MM.1S (cell line): ENCODE measurements at regions not wholly inside any gene's neighbourhood (a gene's known extent, or its start where the extent isn't known, plus 50 kb on each side); places are given as distances from the start of the nearest gene placed in this dataset.

Source experiments
- DNase-seq: peaks from one replicate; pipeline ENCODE4 v3.0.0-alpha.2; 2015
- H2AFZ ChIP-seq: fragments of 300-600 bp; sonication (generic); 2 replicates; pipeline ENCODE4 v1.6.0; 2016; ENCODE audit warnings: antibody characterized with exemption, low read length
- H3F3A ChIP-seq: fragments of 300-600 bp; sonication (generic); 2 replicates; pipeline ENCODE4 v1.6.1; 2016; ENCODE audit warnings: mild to moderate bottlenecking, antibody characterized with exemption, low read length, moderate library complexity, mixed read lengths; ENCODE audit not compliant: insufficient read depth
- H3K27ac ChIP-seq: fragments of 300-600 bp; sonication (generic); 2 replicates; pipeline ENCODE4 v1.5.1; 2016; ENCODE audit warnings: mild to moderate bottlenecking, low read length
- H3K27me3 ChIP-seq: fragments of 300-600 bp; sonication (generic); replicated peaks from 2 replicates; pipeline ENCODE4 v1.6.0; 2016; ENCODE audit warnings: low read length; ENCODE audit not compliant: insufficient read depth
- H3K36me3 ChIP-seq: fragments of 300-600 bp; sonication (generic); replicated peaks from 2 replicates; pipeline ENCODE4 v1.6.1; 2016; ENCODE audit warnings: mild to moderate bottlenecking, low read length, mixed read lengths; ENCODE audit not compliant: insufficient read depth
- H3K4me1 ChIP-seq: fragments of 300-600 bp; sonication (generic); 2 replicates; pipeline ENCODE4 v1.6.1; 2016; ENCODE audit warnings: low read length, mixed read lengths
- H3K4me2 ChIP-seq: fragments of 300-600 bp; sonication (generic); 2 replicates; pipeline ENCODE4 v1.6.0; 2016; ENCODE audit warnings: low read depth, low read length
- H3K4me3 ChIP-seq: fragments of 300-600 bp; sonication (generic); 2 replicates; pipeline ENCODE4 v1.5.1; 2016; ENCODE audit warnings: low read length, mixed read lengths
- H3K79me2 ChIP-seq: fragments of 300-600 bp; sonication (generic); 2 replicates; pipeline ENCODE4 v1.6.1; 2016; ENCODE audit warnings: mixed run types, low read length, mixed read lengths
- H3K9ac ChIP-seq: fragments of 300-600 bp; sonication (generic); 2 replicates; pipeline ENCODE4 v1.6.1; 2016; ENCODE audit warnings: low read length, mixed read lengths
- H3K9me2 ChIP-seq: fragments of 300-600 bp; sonication (generic); replicated peaks from 2 replicates; pipeline ENCODE4 v1.6.1; 2016; ENCODE audit warnings: mild to moderate bottlenecking, low read length, mixed read lengths; ENCODE audit not compliant: insufficient read depth
- H3K9me3 ChIP-seq: fragments of 300-600 bp; sonication (generic); replicated peaks from 2 replicates; pipeline ENCODE4 v1.6.1; 2016; ENCODE audit warnings: mild to moderate bottlenecking, low read length, mixed read lengths; ENCODE audit not compliant: insufficient read depth
- H4K20me1 ChIP-seq: fragments of 300-600 bp; sonication (generic); 2 replicates; pipeline ENCODE4 v1.6.1; 2016; ENCODE audit warnings: mild to moderate bottlenecking, low read length, moderate library complexity, mixed read lengths; ENCODE audit not compliant: insufficient read depth
- CTCF ChIP-seq: fragments of 300-600 bp; sonication (generic); IDR thresholded peaks from 2 replicates; pipeline ENCODE4 v1.5.1; 2016; ENCODE audit warnings: antibody characterized with exemption, low read length, mixed read lengths
- EZH2 ChIP-seq: fragments of 300-600 bp; sonication (generic); optimal IDR thresholded peaks from 2 replicates; pipeline ENCODE3; 2017; ENCODE audit warnings: low read depth, mild to moderate bottlenecking, antibody characterized with exemption, low read length, mixed read lengths
- EZH2phosphoT487 ChIP-seq: fragments of 300-600 bp; sonication (generic); IDR thresholded peaks from 2 replicates; pipeline ENCODE4 v1.6.1; 2018; ENCODE audit warnings: antibody characterized with exemption, low read length

GRCh38 chrX:40267334-40268187 is 169.8 kb upstream of the BCOR start:
- Histone ChIP-seq H3K27me3 (no peaks in the 10 kb centered on the region), H3K9me2 (no peaks in the 10 kb centered on the region), H3K4me1 (0 out of 2 replicates have a peak, but pooled peaks cover 5% of the 10 kb centered on the region), H3K36me3 (no peaks in the 10 kb centered on the region), H3K79me2 (no peaks in the 10 kb centered on the region), H4K20me1 (no peaks in the 10 kb centered on the region), H2AFZ (peak overlapping the region; percentile 69), H3K27ac (no peak overlapping the region), H3K4me2 (peak overlapping the region; percentile 87), H3K4me3 (peak overlapping the region; percentile 50), H3K9me3 (no peaks in the 10 kb centered on the region), H3K9ac (peak overlapping the region; percentile 41), H3F3A (no peaks in the 10 kb centered on the region)
- TF ChIP-seq CTCF (no peak), EZH2 (no peak), EZH2phosphoT487 (no peak)
- DNase-seq: no peak

GRCh38 chrX:40266490-40267333 is 169.0 kb upstream of the BCOR start:
- peak overlapping the region; percentile 41 for H3K9ac ChIP-seq

GRCh38 chrX:40265936-40266335 is 168.2 kb upstream of the BCOR start:
- Histone ChIP-seq H3K4me1 (0 out of 2 replicates have a peak, but pooled peaks cover 5% of the 10 kb centered on the region), H3K9me2 (no peaks in the 10 kb centered on the region), H3K9ac (no peak overlapping the region), H3K4me3 (no peak overlapping the region), H3K79me2 (no peaks in the 10 kb centered on the region), H3K36me3 (no peaks in the 10 kb centered on the region), H3K27ac (no peak overlapping the region), H3K27me3 (no peaks in the 10 kb centered on the region), H2AFZ (no peak overlapping the region), H3F3A (no peaks in the 10 kb centered on the region), H3K9me3 (no peaks in the 10 kb centered on the region), H3K4me2 (no peak overlapping the region), H4K20me1 (no peaks in the 10 kb centered on the region)
- no peak for DNase-seq
- no peak for TF ChIP-seq CTCF
- no peak for TF ChIP-seq EZH2
- TF ChIP-seq EZH2phosphoT487: no peak

More at GRCh38 chrX:40266490-40267333, 169.0 kb upstream of the BCOR start:
- Histone ChIP-seq H3K36me3 (no peaks in the 10 kb centered on the region), H3K9me2 (no peaks in the 10 kb centered on the region), H3K4me3 (peak overlapping the region; percentile 50), H2AFZ (peak overlapping the region; percentile 69), H3K27me3 (no peaks in the 10 kb centered on the region), H3K27ac (no peak overlapping the region), H3K4me2 (peak overlapping the region; percentile 87), H3K79me2 (no peaks in the 10 kb centered on the region), H4K20me1 (no peaks in the 10 kb centered on the region), H3K9me3 (no peaks in the 10 kb centered on the region), H3K4me1 (0 out of 2 replicates have a peak, but pooled peaks cover 5% of the 10 kb centered on the region), H3F3A (no peaks in the 10 kb centered on the region)
- TF ChIP-seq EZH2 (no peak), CTCF (peak; percentile 50), EZH2phosphoT487 (no peak)
- peak; percentile 39 for DNase-seq
